ENCODE measurements at regions not wholly inside any gene's neighbourhood (a gene's known extent, or its start where the extent isn't known, plus 50 kb on each side); places are given as distances from the start of the nearest gene placed in this dataset.

DNA sequence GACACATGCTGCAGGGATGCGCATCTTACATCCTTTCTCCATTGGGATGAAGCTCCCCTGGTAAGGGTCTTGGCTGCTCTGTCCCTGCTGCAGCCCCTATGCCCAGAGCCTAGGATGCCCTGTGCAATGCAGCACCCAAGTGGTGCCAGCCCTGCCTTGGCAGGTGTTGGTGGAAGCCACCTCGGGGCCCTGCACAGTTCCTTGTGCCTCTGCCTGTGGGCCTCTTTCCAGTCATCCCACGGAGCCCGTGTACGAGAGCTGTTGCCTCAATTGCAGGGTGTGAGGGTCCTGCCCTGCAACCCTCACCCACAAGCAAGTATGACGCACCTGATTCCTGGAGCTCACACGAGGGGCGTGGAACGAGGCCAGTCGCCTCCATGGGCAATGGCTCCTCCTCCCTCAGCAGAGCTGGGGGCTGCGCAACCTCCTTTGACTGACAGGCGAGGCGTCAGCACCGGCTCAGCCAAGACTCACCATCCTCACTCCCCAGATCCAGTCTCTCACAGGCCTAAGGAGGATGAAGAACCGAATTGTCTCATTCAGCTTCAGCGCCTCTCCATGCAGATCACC lies 719.6 kb downstream of the BRD1 start:
- Histone ChIP-seq H3K9me3 (ENCODE audit: low read length) (no peaks in the 10 kb centered on the region), H2AFZ (ENCODE audit: low read depth, low read length) (no peak overlapping the region), H3K36me3 (ENCODE audit: insufficient read depth, low read length) (no peaks in the 10 kb centered on the region), H3K4me1 (ENCODE audit: insufficient read depth, low read length) (no peaks in the 10 kb centered on the region), H3K27me3 (ENCODE audit: insufficient read depth, low read length) (peaks cover 12% of the 10 kb centered on the region), H3K4me3 (ENCODE audit: low read length) (no peak overlapping the region)

DNA sequence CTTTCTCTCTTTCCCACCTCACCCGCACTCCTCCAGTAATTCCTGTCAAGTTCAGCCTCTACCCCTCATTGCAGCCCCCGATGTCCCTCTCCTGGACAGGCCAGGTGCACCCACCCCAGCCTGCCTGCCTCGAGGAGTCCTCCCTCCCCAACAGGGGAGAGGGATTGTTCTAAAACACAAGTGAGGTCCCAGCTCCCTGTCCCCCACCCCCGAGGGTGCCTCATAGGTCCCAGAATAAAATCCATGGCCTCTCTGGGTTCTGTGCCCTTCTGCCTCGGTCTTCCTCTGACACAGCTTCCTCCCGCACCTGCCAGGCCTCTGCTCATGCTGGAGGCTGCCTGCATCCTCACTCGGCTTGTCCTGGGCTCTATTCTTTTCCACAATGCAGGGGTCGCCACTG lies 720.1 kb downstream of the BRD1 start:
- Histone ChIP-seq H3K9me3 (ENCODE audit: low read length) (no peaks in the 10 kb centered on the region), H3K36me3 (ENCODE audit: insufficient read depth, low read length) (no peaks in the 10 kb centered on the region), H3K27me3 (ENCODE audit: insufficient read depth, low read length) (peaks cover 9% of the 10 kb centered on the region), H2AFZ (ENCODE audit: low read depth, low read length) (no peak overlapping the region), H3K4me1 (ENCODE audit: insufficient read depth, low read length) (no peaks in the 10 kb centered on the region), H3K4me3 (ENCODE audit: low read length) (no peak overlapping the region)

DNA sequence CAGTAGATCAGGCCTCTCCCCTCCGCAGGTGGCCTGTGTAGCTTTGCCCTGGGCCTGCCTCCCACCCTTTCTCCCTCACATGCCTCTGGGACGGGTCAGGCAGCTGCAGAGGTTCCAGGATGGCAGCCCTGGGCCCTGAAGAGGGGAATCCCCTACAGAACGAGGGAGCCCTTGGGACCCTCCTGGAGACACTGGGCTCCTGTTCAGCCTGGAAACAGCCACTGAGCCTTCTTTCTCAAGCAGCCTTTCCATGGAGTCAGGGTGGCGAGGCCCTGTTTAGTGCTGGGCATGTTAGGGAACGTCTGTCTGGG lies 720.9 kb downstream of the BRD1 start:
- no peaks in the 10 kb centered on the region for H3K9me3 ChIP-seq (ENCODE audit: low read length)
- no peaks in the 10 kb centered on the region for H3K36me3 ChIP-seq (ENCODE audit: insufficient read depth, low read length)
- H3K27me3 ChIP-seq (ENCODE audit: insufficient read depth, low read length) = peaks cover 9% of the 10 kb centered on the region
- H3K4me3 ChIP-seq (ENCODE audit: low read length) = no peak overlapping the region
- no peaks in the 10 kb centered on the region for H3K4me1 ChIP-seq (ENCODE audit: insufficient read depth, low read length)
- H2AFZ ChIP-seq (ENCODE audit: low read depth, low read length) = no peak overlapping the region

DNA sequence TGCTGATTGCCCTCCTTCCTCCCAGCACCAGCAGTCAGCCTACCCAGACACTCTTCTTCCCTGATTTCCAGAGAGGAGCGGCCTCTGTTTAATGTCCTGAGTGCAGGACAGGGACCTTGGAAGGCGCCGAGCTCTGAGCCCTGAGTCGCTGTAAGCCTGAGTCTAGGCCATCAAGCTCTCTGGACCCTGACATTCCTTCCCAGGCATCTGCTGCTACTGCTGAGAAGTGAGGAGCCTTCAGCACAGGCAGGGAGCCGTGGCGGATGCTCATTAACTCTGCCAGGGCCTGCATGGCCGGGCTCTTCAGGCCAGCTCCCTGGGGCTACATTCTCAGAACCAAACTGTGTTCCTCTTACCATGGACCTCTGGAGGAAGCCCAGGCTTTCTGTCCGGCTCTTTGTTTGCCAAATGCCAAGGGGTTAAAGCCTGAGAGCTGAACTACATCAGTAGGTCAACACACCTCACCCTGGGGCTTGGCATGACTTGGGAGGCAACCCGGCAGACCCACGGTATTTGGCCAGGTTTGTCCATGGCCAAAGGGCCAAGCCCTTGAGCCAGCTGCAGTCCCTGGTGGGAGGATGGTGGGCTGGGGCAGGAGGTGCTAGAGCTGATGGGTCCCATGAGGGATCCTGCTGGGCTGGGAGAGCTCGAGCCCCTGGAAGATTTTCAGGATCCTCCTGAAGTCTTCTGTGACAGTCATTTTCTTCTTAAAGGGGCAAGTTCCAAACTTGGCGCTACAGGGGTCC lies 721.4 kb downstream of the BRD1 start:
- Histone ChIP-seq H3K4me3 (ENCODE audit: low read length) (no peak overlapping the region), H3K36me3 (ENCODE audit: insufficient read depth, low read length) (no peaks in the 10 kb centered on the region), H3K27me3 (ENCODE audit: insufficient read depth, low read length) (peaks cover 9% of the 10 kb centered on the region), H3K9me3 (ENCODE audit: low read length) (no peaks in the 10 kb centered on the region), H2AFZ (ENCODE audit: low read depth, low read length) (no peak overlapping the region), H3K4me1 (ENCODE audit: insufficient read depth, low read length) (no peaks in the 10 kb centered on the region)

DNA sequence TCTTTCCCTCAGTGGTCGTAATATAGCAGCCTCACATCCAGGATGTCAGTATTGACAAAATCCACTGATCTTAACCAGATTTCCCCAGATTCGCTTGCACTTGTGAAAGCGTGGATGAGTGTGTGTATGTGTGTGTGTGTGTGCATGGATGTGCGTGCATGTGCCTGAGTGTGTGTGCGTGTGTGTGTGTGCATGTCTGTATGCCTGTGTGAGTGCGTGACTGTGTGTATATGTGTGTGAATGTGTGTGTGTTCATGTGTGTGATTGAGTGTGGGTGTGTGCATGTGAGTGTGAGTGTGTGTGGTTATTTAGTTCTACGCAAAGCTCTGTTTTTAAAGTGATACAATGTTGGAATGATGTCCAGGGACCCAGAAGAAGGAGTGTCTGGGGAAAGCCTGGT lies 723.2 kb downstream of the BRD1 start:
- H3K36me3 ChIP-seq (ENCODE audit: insufficient read depth, low read length) = no peaks in the 10 kb centered on the region
- H3K9me3 ChIP-seq (ENCODE audit: low read length) = no peaks in the 10 kb centered on the region
- H3K4me3 ChIP-seq (ENCODE audit: low read length) = no peak overlapping the region

DNA sequence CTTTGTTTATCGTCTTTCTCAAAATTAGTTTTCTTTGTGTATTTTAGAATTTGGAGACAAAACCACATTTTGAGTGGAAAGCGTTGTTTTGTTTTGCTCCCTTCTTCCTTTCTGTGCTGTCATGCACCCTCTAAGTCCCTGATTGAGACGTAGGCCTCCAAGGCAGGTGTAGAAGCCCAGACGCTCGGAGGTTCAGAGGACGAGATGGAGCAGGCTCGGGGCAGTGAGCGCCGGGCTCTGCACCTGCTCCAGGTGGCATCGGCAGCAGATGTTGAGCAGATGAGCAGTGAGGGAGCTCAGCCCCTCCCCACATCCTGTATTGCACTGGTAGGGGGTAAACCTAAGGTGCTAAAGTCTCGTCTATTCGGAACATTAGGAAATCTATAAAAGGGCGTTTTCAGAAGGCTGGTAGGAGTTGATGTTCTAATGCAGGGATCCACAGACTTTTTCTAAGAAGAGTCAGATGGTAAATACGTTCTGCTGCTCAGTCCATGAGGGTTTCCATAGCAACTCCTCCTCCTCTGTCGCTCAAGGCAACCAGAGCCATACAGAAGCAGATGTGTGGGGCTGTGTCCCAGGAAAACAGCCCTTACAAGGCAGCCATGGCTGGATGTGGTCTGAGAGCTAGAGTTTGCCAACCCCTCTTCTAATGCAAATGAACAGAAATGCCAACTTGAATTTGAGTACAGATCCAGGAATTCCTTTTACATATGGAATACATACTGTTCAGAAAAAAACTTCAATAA lies 724.2 kb downstream of the BRD1 start:
- Histone ChIP-seq H3K27me3 (ENCODE audit: insufficient read depth, low read length) (peaks cover 8% of the 10 kb centered on the region), H3K36me3 (ENCODE audit: insufficient read depth, low read length) (no peaks in the 10 kb centered on the region), H3K4me3 (ENCODE audit: low read length) (no peak overlapping the region), H3K9me3 (ENCODE audit: low read length) (no peaks in the 10 kb centered on the region), H2AFZ (ENCODE audit: low read depth, low read length) (no peak overlapping the region), H3K4me1 (ENCODE audit: insufficient read depth, low read length) (no peaks in the 10 kb centered on the region)

More for the DNA sequence above, 723.2 kb downstream of the BRD1 start:
- Histone ChIP-seq H3K4me1 (ENCODE audit: insufficient read depth, low read length) (no peaks in the 10 kb centered on the region), H2AFZ (ENCODE audit: low read depth, low read length) (no peak overlapping the region), H3K27me3 (ENCODE audit: insufficient read depth, low read length) (peaks cover 9% of the 10 kb centered on the region)

DNA sequence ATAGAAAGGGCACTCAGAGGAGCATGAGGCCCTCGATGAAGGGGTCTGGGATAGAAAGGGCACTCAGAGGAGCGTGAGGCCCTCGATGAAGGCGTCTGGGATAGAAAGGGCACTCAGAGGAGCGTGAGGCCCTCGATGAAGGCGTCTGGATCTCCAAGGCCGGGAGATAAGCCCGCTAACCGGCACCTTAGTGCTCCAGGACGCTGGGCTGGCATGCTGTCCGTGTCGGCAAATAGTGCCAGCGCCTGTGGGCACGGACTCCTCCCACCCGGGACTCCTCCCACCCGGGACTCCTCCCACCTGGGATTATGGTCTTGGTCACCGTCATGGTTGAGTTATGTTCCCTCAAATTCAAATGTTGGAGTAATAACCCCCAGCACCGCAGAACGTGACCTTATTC lies 725.3 kb downstream of the BRD1 start:
- Histone ChIP-seq H3K4me1 (ENCODE audit: insufficient read depth, low read length) (no peaks in the 10 kb centered on the region), H2AFZ (ENCODE audit: low read depth, low read length) (no peak overlapping the region), H3K36me3 (ENCODE audit: insufficient read depth, low read length) (no peaks in the 10 kb centered on the region), H3K27me3 (ENCODE audit: insufficient read depth, low read length) (peaks cover 3% of the 10 kb centered on the region), H3K9me3 (ENCODE audit: low read length) (no peaks in the 10 kb centered on the region), H3K4me3 (ENCODE audit: low read length) (no peak overlapping the region)

DNA sequence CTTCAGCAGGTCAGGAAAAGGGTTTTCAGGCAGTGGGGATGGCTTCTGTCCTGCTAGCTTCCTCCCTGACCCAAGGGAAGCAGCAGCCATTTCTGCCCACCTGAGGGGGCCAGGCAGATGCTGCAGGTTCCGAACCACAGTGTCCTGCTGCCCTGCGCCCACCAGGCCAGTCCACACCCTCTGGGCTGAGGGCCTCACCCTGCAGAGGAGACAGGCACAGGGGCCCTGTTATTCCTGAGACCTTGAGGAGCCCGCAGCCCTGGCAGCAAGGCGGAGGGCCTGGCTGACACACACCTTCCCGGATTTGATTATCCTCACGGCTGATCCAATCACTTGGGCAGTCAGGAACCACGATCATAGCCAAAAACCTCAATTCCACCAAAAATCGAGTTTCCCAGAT lies 725.8 kb downstream of the BRD1 start:
- peaks cover 3% of the 10 kb centered on the region for H3K27me3 ChIP-seq (ENCODE audit: insufficient read depth, low read length)
- H3K4me1 ChIP-seq (ENCODE audit: insufficient read depth, low read length) = no peaks in the 10 kb centered on the region
- no peak overlapping the region for H2AFZ ChIP-seq (ENCODE audit: low read depth, low read length)
- H3K4me3 ChIP-seq (ENCODE audit: low read length) = no peak overlapping the region
- H3K36me3 ChIP-seq (ENCODE audit: insufficient read depth, low read length) = no peaks in the 10 kb centered on the region
- H3K9me3 ChIP-seq (ENCODE audit: low read length) = no peaks in the 10 kb centered on the region

DNA sequence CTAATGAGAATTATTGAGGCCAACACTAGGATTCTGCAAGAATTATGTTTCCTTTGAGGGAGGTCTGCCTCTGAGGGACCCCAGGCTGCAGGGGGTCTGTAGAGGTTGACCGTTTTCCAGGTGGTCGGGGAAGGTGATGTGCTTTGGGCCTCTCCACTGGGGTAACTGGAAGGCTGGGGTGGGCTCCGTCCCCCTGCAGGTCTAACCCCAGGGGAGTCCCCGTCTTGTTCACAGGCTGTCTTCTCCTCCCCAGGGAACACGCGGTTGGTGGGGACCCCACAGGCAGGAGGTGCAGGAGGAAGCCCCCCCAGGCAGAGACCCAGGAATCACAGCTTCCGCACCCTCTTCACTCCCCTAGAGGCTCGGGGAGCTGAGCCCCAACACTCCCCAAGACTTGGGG lies 726.4 kb downstream of the BRD1 start:
- no peaks in the 10 kb centered on the region for H3K36me3 ChIP-seq (ENCODE audit: insufficient read depth, low read length)
- no peaks in the 10 kb centered on the region for H3K4me1 ChIP-seq (ENCODE audit: insufficient read depth, low read length)
- no peak overlapping the region for H2AFZ ChIP-seq (ENCODE audit: low read depth, low read length)
- H3K27me3 ChIP-seq (ENCODE audit: insufficient read depth, low read length) = peaks cover 3% of the 10 kb centered on the region
- no peaks in the 10 kb centered on the region for H3K9me3 ChIP-seq (ENCODE audit: low read length)
- H3K4me3 ChIP-seq (ENCODE audit: low read length) = no peak overlapping the region

DNA sequence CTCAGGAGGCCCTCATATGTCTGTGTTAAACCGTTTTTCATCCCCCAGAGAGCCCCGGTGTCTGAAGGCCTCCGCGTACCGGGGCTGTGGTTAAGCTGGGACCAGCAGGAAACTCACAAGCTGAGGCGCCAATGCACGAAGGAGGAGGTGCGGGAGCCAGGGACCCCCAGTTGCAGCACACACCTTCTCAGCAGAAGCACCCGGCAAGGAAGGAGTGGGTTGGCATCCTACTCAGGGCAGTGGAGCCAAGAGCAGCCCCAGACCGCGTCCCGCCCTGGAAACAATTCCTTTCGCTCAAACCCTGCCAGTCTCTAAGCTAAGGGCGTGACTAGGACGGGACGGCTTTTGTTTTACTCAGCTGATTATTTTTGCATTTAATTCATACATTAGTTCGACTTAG lies 726.9 kb downstream of the BRD1 start:
- no peaks in the 10 kb centered on the region for H3K9me3 ChIP-seq (ENCODE audit: low read length)

DNA sequence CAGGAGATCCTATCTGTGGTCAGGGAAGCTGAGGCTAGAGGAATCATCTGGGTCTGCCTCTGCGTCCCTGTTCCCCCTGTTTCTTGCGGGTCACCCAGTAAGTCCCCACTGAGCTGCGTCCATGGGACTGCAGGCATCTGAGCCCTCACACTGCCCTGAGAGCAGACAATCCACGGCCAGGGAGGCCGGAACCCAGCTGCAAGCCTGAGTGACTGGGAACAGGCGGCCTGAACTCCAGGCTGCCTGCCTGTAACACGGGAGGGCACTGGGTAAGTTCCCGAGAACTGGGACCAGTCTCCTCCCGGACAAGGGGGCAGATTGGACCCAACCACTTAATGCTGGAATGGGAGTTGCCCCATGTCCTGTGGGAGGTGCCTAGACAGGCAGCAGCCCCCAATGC lies 727.4 kb downstream of the BRD1 start:
- no peaks in the 10 kb centered on the region for H3K36me3 ChIP-seq (ENCODE audit: insufficient read depth, low read length)

More for the DNA sequence above, 726.9 kb downstream of the BRD1 start:
- H3K4me1 ChIP-seq (ENCODE audit: insufficient read depth, low read length) = no peaks in the 10 kb centered on the region
- H3K4me3 ChIP-seq (ENCODE audit: low read length) = no peak overlapping the region
- H2AFZ ChIP-seq (ENCODE audit: low read depth, low read length) = no peak overlapping the region
- H3K27me3 ChIP-seq (ENCODE audit: insufficient read depth, low read length) = no peaks in the 10 kb centered on the region
- no peaks in the 10 kb centered on the region for H3K36me3 ChIP-seq (ENCODE audit: insufficient read depth, low read length)

DNA sequence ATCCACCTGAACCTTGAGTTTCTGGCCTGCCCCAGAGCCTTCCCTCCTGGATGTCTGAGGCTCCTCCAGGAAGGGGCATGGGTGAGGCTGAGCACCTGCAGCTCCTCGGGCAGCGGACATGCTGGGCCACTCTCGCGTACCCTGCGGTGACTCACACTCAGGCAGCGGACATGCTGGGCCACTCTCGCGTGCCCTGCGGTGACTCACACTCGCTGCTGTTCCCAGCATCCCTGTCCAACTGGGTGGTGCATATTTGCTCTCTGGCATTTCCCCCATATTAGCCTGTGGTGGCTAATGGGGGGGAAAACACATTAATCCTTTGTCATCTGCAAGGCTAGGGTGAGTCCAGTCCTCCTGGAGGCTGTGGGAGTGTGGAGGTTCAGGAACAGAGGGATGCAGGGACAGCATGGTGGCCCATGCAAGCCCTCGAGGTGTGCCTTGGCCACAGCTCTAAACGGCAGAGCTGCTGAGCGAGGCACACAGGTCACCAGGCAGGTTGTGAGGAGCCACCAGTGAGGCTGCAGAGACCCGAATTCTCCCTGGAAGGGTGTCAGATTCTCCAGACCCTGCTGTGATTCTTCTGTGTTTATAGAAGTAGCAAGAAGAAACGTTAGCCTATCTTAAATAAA lies 728.1 kb downstream of the BRD1 start:
- Histone ChIP-seq H3K4me3 (ENCODE audit: low read length) (no peak overlapping the region), H3K36me3 (ENCODE audit: insufficient read depth, low read length) (no peaks in the 10 kb centered on the region), H3K4me1 (ENCODE audit: insufficient read depth, low read length) (no peaks in the 10 kb centered on the region), H3K9me3 (ENCODE audit: low read length) (no peaks in the 10 kb centered on the region), H3K27me3 (ENCODE audit: insufficient read depth, low read length) (no peaks in the 10 kb centered on the region), H2AFZ (ENCODE audit: low read depth, low read length) (no peak overlapping the region)

More for the DNA sequence above, 727.4 kb downstream of the BRD1 start:
- Histone ChIP-seq H2AFZ (ENCODE audit: low read depth, low read length) (no peak overlapping the region), H3K27me3 (ENCODE audit: insufficient read depth, low read length) (no peaks in the 10 kb centered on the region), H3K4me3 (ENCODE audit: low read length) (no peak overlapping the region), H3K4me1 (ENCODE audit: insufficient read depth, low read length) (no peaks in the 10 kb centered on the region), H3K9me3 (ENCODE audit: low read length) (no peaks in the 10 kb centered on the region)

DNA sequence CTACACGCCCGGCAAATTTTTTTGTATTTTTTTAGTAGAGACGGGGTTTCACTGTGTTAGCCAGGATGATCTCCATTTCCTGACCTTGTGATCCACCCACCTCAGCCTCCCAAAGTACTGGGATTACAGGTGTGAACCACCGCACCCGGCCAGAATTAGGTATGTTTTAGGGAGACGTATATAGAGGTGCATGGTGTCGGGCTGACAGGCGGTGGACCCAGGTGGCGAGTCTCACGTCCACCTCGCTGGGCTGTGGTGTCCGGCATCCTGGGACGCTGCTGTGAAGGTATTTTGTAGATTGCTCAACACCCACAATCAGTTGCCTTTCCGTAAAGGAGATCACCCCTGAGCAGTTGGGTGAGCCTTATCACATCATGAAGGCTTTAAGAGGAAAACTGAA lies 728.6 kb downstream of the BRD1 start:
- Histone ChIP-seq H3K4me3 (ENCODE audit: low read length) (no peak overlapping the region), H3K9me3 (ENCODE audit: low read length) (no peaks in the 10 kb centered on the region), H3K27me3 (ENCODE audit: insufficient read depth, low read length) (no peaks in the 10 kb centered on the region), H2AFZ (ENCODE audit: low read depth, low read length) (no peak overlapping the region), H3K4me1 (ENCODE audit: insufficient read depth, low read length) (no peaks in the 10 kb centered on the region), H3K36me3 (ENCODE audit: insufficient read depth, low read length) (no peaks in the 10 kb centered on the region)

All from neuron (in vitro differentiated cells).